A673 (cell line): ENCODE measurements at regions not wholly inside any gene's neighbourhood (a gene's known extent, or its start where the extent isn't known, plus 50 kb on each side); places are given as distances from the start of the nearest gene placed in this dataset.

Source experiments
- BruUV-seq: library from RNA; stranded (reverse); fragments of 400-500 nt; replicated peaks from 2 replicates; lab custom pipeline; 2021; lab: Mats Ljungman, UMichigan
- CTCF ChIA-PET: fragments of 300-600 bp; sonication (Branson Sonifier 250); formaldehyde crosslinking; loops from one replicate; lab custom pipeline; 2022; ENCODE audit warnings: antibody characterized with exemption; lab: Charles Lee
- POLR2A ChIA-PET: fragments of 300-600 bp; sonication (Branson Sonifier 250); formaldehyde crosslinking; loops from one replicate; lab custom pipeline; 2022; ENCODE audit warnings: antibody characterized with exemption; ENCODE audit not compliant: low non-redundant PET; lab: Charles Lee
- DNase-seq: peaks from one replicate; pipeline ENCODE4 v3.0.0-alpha.2; 2015; ENCODE audit warnings: low spot score
- H3K27ac ChIP-seq: fragments of 200-600 bp; sonication (generic); 2 replicates; pipeline ENCODE4 v1.5.1; 2016; ENCODE audit warnings: mixed run types, low read depth, mild to moderate bottlenecking, mixed read lengths, antibody characterized with exemption, low read length; ENCODE audit not compliant: poor library complexity, severe bottlenecking
- H3K27me3 ChIP-seq: fragments of 200-600 bp; sonication (generic); replicated peaks from 2 replicates; pipeline ENCODE4 v1.6.1; 2017; ENCODE audit warnings: mixed run types, low read depth, mild to moderate bottlenecking, mixed read lengths, antibody characterized with exemption, low read length; ENCODE audit not compliant: insufficient read depth, poor library complexity
- H3K36me3 ChIP-seq: fragments of 200-600 bp; sonication (generic); 2 replicates; pipeline ENCODE4 v1.6.1; 2016; ENCODE audit warnings: mixed run types, mild to moderate bottlenecking, mixed read lengths, antibody characterized with exemption, low read length; ENCODE audit not compliant: insufficient read depth, poor library complexity, severe bottlenecking
- H3K4me1 ChIP-seq: fragments of 200-600 bp; sonication (generic); 2 replicates; pipeline ENCODE4 v1.6.1; 2017; ENCODE audit warnings: mixed run types, mild to moderate bottlenecking, mixed read lengths, antibody characterized with exemption, low read length; ENCODE audit not compliant: insufficient read depth, poor library complexity, severe bottlenecking
- H3K4me3 ChIP-seq: fragments of 200-600 bp; sonication (generic); 2 replicates; pipeline ENCODE4 v1.5.1; 2016; ENCODE audit warnings: low read depth, mixed run types, mild to moderate bottlenecking, mixed read lengths, low read length; ENCODE audit not compliant: poor library complexity, severe bottlenecking
- H3K9me3 ChIP-seq: fragments of 200-600 bp; sonication (generic); 2 replicates; pipeline ENCODE4 v1.6.1; 2016; ENCODE audit warnings: mixed run types, low read depth, mild to moderate bottlenecking, mixed read lengths, antibody characterized with exemption, low read length; ENCODE audit not compliant: poor library complexity, severe bottlenecking
- EZH2 ChIP-seq: fragments of 200-600 bp; sonication (generic); IDR thresholded peaks from 2 replicates; pipeline ENCODE4 v1.6.1; 2017; ENCODE audit warnings: borderline replicate concordance, low read depth, mild to moderate bottlenecking, mixed read lengths, antibody characterized with exemption, low read length; ENCODE audit not compliant: poor library complexity, severe bottlenecking
- intact Hi-C: fragments of 100-400 bp; cut with micrococcal nuclease; formaldehyde crosslinking; loops from one replicate; pipeline ENCODE4 v1.10.0; 2022; ENCODE audit not compliant: unreplicated experiment
- TF ChIP-seq, protein P1 (sequence below): fragments of 300-800, 200-600 bp; sonication (generic); conservative IDR thresholded peaks from 2 replicates; pipeline ENCODE4 v1.5.1; 2017; ENCODE audit warnings: low read depth, mild to moderate bottlenecking, antibody characterized with exemption, low read length, moderate library complexity, mixed read lengths

GRCh38 chr4:123817025-123817688 lies 420.6 kb downstream of the SPRY1 start:
- intact Hi-C loops, result no loop called here
- ChIA-PET POLR2A (no interaction called here), CTCF (no interaction called here)
- Histone ChIP-seq H3K36me3 (no peaks in the 10 kb centered on the region), H3K27ac (no peak overlapping the region), H3K4me1 (no peaks in the 10 kb centered on the region), H3K4me3 (no peak overlapping the region), H3K27me3 (no peaks in the 10 kb centered on the region), H3K9me3 (no peaks in the 10 kb centered on the region)
- no peak for DNase-seq
- TF ChIP-seq EZH2, result no peak
- TF ChIP-seq, protein P1, sequence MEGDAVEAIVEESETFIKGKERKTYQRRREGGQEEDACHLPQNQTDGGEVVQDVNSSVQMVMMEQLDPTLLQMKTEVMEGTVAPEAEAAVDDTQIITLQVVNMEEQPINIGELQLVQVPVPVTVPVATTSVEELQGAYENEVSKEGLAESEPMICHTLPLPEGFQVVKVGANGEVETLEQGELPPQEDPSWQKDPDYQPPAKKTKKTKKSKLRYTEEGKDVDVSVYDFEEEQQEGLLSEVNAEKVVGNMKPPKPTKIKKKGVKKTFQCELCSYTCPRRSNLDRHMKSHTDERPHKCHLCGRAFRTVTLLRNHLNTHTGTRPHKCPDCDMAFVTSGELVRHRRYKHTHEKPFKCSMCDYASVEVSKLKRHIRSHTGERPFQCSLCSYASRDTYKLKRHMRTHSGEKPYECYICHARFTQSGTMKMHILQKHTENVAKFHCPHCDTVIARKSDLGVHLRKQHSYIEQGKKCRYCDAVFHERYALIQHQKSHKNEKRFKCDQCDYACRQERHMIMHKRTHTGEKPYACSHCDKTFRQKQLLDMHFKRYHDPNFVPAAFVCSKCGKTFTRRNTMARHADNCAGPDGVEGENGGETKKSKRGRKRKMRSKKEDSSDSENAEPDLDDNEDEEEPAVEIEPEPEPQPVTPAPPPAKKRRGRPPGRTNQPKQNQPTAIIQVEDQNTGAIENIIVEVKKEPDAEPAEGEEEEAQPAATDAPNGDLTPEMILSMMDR, result no peak
- no TSS peak for BruUV-seq

GRCh38 chr4:123819362-123820035 lies 422.9 kb downstream of the SPRY1 start:
- Histone ChIP-seq H3K4me1 (no peaks in the 10 kb centered on the region), H3K4me3 (no peak overlapping the region), H3K27me3 (no peaks in the 10 kb centered on the region), H3K36me3 (no peaks in the 10 kb centered on the region), H3K9me3 (no peaks in the 10 kb centered on the region), H3K27ac (no peak overlapping the region)
- ChIA-PET CTCF (interaction anchor here (0.7 kb wide), 1 partner anchor 852 kb away, joined by 5 read pairs; no protein-coding TSS in a partner anchor), POLR2A (no interaction called here)
- TF ChIP-seq EZH2, result no peak
- TF ChIP-seq, protein P1, result no peak
- intact Hi-C loops, result no loop called here
- DNase-seq, result no peak
- no TSS peak for BruUV-seq

DNA sequence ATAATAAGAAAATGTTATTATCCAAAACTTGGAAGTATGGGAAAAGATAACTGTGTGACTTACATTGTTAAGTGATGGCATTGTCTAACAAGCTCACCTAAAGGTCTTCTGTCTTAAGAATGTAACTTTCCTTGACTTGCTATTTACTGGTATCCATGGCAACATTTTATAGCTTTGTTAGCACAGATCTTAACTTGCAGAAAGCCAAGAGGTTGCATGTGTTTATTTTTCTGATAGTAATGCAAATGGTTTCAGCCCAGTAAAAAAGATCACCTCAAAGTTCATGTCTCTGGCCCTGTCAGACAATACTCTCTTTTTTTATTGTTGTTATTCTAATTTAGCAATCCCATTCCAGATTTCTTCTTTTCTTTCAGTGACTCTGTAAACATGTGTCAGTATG lies 425.3 kb downstream of the SPRY1 start:
- H3K9me3 ChIP-seq, result no peaks in the 10 kb centered on the region
- TF ChIP-seq, protein P1, result no peak
- TF ChIP-seq EZH2, result no peak
- intact Hi-C loops, result no loop called here
- ChIA-PET CTCF (no interaction called here), POLR2A (no interaction called here)
- peaks cover 1% of the 10 kb centered on the region for H3K4me1 ChIP-seq
- no peaks in the 10 kb centered on the region for H3K27me3 ChIP-seq
- no peak overlapping the region for H3K4me3 ChIP-seq
- H3K36me3 ChIP-seq, result no peaks in the 10 kb centered on the region
- no peak overlapping the region for H3K27ac ChIP-seq
- BruUV-seq, result no TSS peak
- no peak for DNase-seq
